ENCODE measurements at regions not wholly inside any gene's neighbourhood (a gene's known extent, or its start where the extent isn't known, plus 50 kb on each side); places are given as distances from the start of the nearest gene placed in this dataset.

- no peaks in the 10 kb centered on the region for H3K23me2 ChIP-seq (ENCODE audit: low read depth, low read length)
- H3K27ac ChIP-seq (ENCODE audit: low read depth, low read length), result no peak overlapping the region
- no peak overlapping the region for H2AK5ac ChIP-seq (ENCODE audit: low read depth, low read length)
- H3K9me3 ChIP-seq (ENCODE audit: insufficient read depth in 2 of 2, low read depth in 1 of 2, low read length in 1 of 2), result no peaks in the 10 kb centered on the region
- H2BK15ac ChIP-seq (ENCODE audit: low read length), result no peak overlapping the region
- FAIRE-seq (no peak), DNase-seq (ENCODE audit: low read depth in 1 of 2, low spot score in 2 of 2) (no peak)
- no peaks in the 10 kb centered on the region for H3K4me1 ChIP-seq (replicated peaks in 1 of 4; ENCODE audit: control insufficient read depth in 3 of 4, insufficient read depth in 4 of 4, low read length in 3 of 4)
- 64% methylated on average over 2 of the region's 2 CpGs; no CpG with 5 or more reads in 1 of the 2 experiments for WGBS, 2 experiments (ENCODE audit: extremely low coverage in 1 of 2, insufficient coverage in 1 of 2, insufficient read length in 1 of 2, insufficient replicate concordance in 2 of 2, low coverage in 1 of 2, low lambda C conversion rate in 2 of 2, missing lambda C conversion rate in 1 of 2)
- no peaks in the 10 kb centered on the region for H3K79me1 ChIP-seq (ENCODE audit: low read depth, low read length)
- no peak overlapping the region for H3K18ac ChIP-seq (ENCODE audit: extremely low read depth, low read length)
- H3K79me2 ChIP-seq (ENCODE audit: control insufficient read depth in 1 of 2, insufficient read depth in 2 of 2, low read length in 2 of 2), result no peaks in the 10 kb centered on the region
- no peak overlapping the region for H3K56ac ChIP-seq (replicated peaks; ENCODE audit: insufficient read length, low read depth, low read length)
- H3K14ac ChIP-seq (ENCODE audit: insufficient read length), result no peak overlapping the region
- H2BK5ac ChIP-seq (ENCODE audit: low read depth, low read length), result no peak overlapping the region
- H2BK12ac ChIP-seq (ENCODE audit: low read depth, low read length), result no peak overlapping the region
- H4K5ac ChIP-seq (ENCODE audit: insufficient read length, low read depth, low read length), result no peak overlapping the region
- no peak overlapping the region for H2AFZ ChIP-seq (ENCODE audit: low read length)
- H3K36me3 ChIP-seq (ENCODE audit: control insufficient read depth in 2 of 4, insufficient read depth in 4 of 4, low read length in 3 of 4), result no peaks in the 10 kb centered on the region; a peak in 1 of 8 replicates
- H2BK20ac ChIP-seq (ENCODE audit: low read length), result no peak overlapping the region
- no peak overlapping the region for H3K23ac ChIP-seq (ENCODE audit: insufficient read length)
- H2BK120ac ChIP-seq (replicated peaks; ENCODE audit: low read depth, low read length), result no peak overlapping the region
- no peaks in the 10 kb centered on the region for H3K27me3 ChIP-seq (replicated peaks in 1 of 4; ENCODE audit: control insufficient read depth in 3 of 4, extremely low read depth in 1 of 4, insufficient read depth in 3 of 4, low read length in 3 of 4)
- ChIA-PET POLR2A (ENCODE audit: partially characterized antibody) (no interaction called here), CTCF (ENCODE audit: partially characterized antibody) (interaction anchor here (1.1 to 1.4 kb wide), 2 partner anchors 13 to 140 kb away, joined by 3 to 4 read pairs; no protein-coding TSS in a partner anchor)
- no peaks in the 10 kb centered on the region for H4K20me1 ChIP-seq (replicated peaks in 1 of 2; ENCODE audit: control insufficient read depth in 1 of 2, insufficient read depth in 2 of 2, low read length in 2 of 2)
- H4K8ac ChIP-seq (ENCODE audit: extremely low read depth, insufficient read depth, low read length), result no peak overlapping the region
- H3K4me3 ChIP-seq (ENCODE audit: extremely low read depth in 1 of 4, insufficient read depth in 2 of 4, low read depth in 3 of 4, low read length in 4 of 4), result no peak overlapping the region
- H3K4me2 ChIP-seq (ENCODE audit: insufficient read depth in 1 of 2, low read depth in 2 of 2, low read length in 2 of 2), result no peak overlapping the region
- no peak overlapping the region for H3K4ac ChIP-seq (replicated peaks; ENCODE audit: insufficient read length, low read depth, low read length)
- H4K91ac ChIP-seq (replicated peaks; ENCODE audit: insufficient read length, low read length), result no peak overlapping the region
- TF ChIP-seq ASH2L (IDR thresholded peaks at IDR 0.05; ENCODE audit: low read length), result no peak
- no peak for TF ChIP-seq GTF2F1 (IDR thresholded peaks at IDR 0.05; ENCODE audit: borderline replicate concordance, low read depth, low read length)
- no peak for TF ChIP-seq HDAC2 (IDR thresholded peaks at IDR 0.05; ENCODE audit: borderline replicate concordance in 1 of 2, low read depth in 2 of 2, low read length in 2 of 2)
- TF ChIP-seq SAP30 (IDR thresholded peaks at IDR 0.05; ENCODE audit: insufficient read depth, insufficient replicate concordance, low read length), result no peak
- no peak for TF ChIP-seq RAD21 (IDR thresholded peaks at IDR 0.05 in 1 of 2, conservative IDR thresholded peaks at IDR 0.05 in 1 of 2; ENCODE audit: low read depth in 2 of 2, low read length in 2 of 2)
- no peak overlapping the region for H3K9ac ChIP-seq (replicated peaks in 1 of 4; ENCODE audit: extremely low read depth in 1 of 4, low read depth in 3 of 4, low read length in 3 of 4)
Measured at GRCh38 chr4:110830461-110830860, 207.6 kb upstream of the PITX2 start.
